H54 (cell line): ENCODE measurements at regions not wholly inside any gene's neighbourhood (a gene's known extent, or its start where the extent isn't known, plus 50 kb on each side); places are given as distances from the start of the nearest gene placed in this dataset.

Experiments
- DNase-seq: peaks from one replicate; pipeline ENCODE4 v3.0.0; 2011; ENCODE audit warnings: low spot score, mixed read lengths; ENCODE audit not compliant: insufficient read length
- FAIRE-seq: peaks from 3 replicates; lab custom pipeline; 2011; peaks lifted over from hg19 to GRCh38; lab: Jason Lieb, UNC
- POLR2A ChIP-seq: IDR thresholded peaks from 2 replicates; pipeline ENCODE4 v1.6.1; 2011; ENCODE audit warnings: low read depth, mild to moderate bottlenecking, low read length

DNA sequence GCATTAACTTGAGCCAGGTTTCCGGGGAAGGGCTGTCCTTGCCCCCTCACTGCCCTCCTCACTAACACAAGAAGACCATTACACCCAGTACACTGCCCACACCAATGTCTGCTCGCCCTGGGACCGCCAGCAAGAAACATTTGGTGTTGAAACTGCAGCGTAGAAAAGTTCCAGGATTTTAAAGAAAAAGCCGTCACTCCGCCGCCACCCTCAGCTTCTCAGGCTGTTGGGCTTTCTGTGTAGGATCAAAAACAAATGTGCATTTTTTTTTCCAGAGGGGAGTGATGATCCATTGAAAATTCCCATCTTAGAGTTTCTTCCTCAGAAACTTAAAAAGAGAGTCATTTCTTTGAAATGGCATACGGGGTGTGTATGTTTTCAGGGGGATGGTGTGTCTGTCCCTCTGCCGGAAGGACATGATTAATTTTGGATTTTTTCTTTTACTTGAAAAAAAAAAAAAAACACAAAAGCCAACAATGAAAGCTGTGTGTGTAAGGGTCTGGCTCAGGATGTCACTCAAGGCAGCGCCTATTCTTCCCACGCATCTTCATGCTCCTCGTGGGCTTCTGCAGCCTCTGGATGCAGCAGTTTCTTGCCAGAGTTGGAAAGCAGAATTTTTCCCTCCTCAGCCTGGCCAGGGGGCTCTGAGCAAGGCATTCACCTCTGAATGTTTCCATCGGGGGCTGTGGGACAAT lies 184.9 kb downstream of the GLI2 start:
- no peak for DNase-seq
- no peak for FAIRE-seq
- no peak for TF ChIP-seq POLR2A

DNA sequence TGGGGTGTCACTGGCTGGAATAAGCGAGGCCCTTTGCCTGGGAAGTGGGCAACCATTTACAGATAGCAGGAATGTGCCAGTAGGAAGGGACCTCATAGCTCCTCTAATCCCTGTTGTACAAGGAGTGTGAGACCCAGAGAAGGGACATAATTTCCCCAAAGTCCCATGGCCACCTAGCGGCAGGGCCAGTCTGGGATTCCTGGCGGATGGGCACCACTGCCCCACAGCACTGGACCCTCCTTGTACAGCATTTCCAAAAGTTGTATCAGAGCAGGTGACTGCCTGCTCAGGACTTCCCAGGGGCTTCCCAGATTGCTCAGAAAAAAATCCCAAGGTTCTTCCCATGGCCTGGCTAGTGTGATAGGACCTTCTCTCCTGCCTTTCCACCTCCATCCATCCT lies 185.8 kb downstream of the GLI2 start:
- no peak for FAIRE-seq
- no peak for TF ChIP-seq POLR2A

DNA sequence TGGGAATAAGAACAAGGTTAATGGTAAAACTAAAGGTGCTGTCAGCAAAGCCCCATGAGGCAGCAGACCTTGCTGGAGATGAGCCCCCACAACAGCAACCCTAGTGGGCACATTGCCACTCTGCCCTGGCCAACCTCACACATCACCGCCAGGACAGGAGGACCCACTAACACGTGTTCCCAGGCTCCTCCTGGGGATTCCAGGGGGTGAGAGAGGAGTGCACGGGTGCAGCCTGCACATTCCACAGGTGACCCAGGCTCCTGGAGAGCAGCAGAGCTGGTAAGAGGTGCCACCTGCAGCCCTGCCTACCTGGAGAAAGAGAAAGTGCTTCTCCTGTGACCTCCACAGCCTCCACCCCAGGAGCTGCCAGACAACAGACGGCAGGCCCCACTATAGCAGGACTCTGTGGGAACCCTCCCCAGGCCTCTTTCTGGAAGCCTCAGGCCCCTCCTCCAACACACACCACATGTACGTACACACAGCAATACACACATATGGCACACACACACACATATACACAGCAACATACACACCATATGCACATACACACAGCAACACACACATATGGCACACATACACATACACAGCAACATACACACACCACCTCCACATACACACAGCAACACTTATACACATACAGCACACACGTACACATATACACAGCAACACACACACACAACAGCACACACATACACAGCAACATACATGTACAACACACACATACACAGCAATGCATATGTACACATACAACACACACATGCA lies 187.1 kb downstream of the GLI2 start:
- FAIRE-seq (no peak), DNase-seq (no peak)
- TF ChIP-seq POLR2A, result no peak

More for the DNA sequence above, 185.8 kb downstream of the GLI2 start:
- no peak for DNase-seq

DNA sequence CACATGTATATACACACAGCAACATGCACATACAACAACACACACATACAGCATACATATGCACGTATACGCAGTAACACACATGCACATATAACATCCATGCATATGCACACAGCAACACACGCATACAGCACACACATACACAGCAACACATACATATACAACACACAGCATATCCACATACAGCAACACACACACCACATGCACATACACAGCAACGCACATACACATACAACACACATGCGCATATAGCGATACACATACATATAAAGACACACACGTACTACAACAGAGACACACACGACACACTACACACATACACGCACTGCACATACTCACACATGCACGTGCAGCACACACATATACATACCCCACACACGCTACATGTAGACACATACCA lies 187.8 kb downstream of the GLI2 start:
- no peak for TF ChIP-seq POLR2A
- DNase-seq (no peak), FAIRE-seq (no peak)

DNA sequence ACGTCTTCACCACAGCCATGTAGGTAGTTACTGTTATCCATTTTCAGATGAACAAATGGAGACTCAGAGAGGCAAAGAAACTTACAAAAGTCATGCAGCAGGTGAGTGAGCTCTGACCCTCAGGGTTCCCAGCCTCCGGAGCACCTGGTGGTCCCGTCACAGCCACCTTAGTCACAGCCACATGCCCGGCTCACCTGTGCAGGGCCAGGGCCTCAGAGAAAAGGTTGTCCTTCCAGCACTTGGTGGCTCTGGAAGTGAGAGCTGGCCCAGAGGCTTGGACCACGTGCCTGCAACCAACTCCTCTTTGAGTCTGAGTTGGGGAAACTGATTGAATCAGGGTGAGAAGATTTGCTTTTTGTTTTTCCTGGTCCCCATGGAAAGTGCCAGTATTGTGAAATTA lies 189.3 kb downstream of the GLI2 start:
- no peak for TF ChIP-seq POLR2A
- FAIRE-seq, result no peak
- no peak for DNase-seq

DNA sequence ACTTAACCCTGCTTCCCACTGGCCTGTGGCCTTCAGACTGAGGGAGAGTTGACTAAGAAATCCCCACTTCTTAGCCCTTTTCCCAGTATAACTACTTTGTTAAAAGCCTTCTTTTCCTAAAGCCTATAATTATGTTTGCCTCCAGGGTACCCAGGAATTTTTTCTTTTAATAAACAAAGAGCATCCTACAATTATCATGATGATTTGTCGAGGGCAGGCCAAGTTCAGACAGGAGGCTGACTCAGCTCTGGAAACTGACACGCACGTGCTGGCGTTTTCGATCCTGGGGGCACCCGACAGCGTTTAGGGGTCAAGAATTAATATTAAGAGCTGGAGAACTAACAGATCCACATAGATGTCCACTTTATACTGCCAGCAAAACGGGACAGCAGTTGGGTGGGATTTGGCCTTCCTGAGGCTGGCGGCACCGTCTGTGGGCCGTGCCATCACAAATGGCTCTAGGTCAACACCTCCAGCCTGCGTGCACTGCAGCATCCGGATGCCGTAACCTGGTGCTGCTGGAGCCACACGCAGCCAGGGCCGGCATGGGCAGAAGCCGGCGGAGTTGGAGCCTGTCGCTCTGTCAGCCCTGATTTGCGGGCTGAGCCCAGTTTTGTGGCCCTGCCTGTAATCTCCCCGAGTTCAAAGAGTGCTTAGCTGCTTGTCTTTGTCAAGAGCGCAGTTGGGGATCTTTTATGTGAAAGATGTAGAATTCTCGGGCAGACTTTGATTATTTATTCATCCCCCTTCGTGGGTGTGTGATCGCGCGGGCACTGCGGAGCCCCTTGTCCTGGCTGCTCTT lies 191.0 kb downstream of the GLI2 start:
- no peak for TF ChIP-seq POLR2A
- DNase-seq (no peak), FAIRE-seq (no peak)

DNA sequence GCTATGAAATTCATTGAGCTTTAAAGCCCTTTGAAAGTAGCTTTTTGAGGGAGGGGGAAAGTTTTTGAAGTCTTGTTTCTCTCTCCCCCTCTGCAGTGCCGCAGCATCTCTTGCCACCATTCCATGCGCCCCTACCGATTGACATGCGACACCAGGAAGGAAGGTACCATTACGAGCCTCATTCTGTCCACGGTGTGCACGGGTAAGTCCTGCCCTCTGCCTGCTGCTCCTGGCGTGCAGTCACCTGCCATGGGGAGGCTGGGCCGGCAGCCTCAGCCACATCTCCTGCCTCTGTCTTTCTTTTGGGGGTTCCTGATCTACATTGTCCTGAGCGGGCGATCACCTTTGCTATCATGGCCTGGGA lies 191.6 kb downstream of the GLI2 start:
- no peak for DNase-seq
- no peak for TF ChIP-seq POLR2A

DNA sequence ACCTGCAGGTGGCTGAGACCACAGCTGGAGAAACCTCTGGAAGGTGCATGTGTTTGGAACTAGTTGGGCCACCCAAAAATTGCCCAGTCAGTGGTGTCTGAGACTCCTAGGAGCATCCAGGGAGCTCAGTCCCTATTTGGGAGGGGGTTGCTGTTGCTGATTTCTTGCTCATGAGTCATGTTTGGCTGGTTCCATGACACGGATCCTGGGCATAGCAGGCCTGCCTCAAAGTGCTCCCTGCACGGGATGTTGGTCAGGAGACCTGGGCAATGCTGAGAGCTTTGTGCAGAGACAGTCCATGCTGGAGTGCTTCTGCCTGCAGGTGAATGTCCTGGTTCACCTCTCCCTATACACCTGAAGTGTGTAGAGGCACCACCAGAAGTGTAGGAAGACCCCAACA lies 194.2 kb downstream of the GLI2 start:
- TF ChIP-seq POLR2A, result no peak
- DNase-seq (no peak), FAIRE-seq (no peak)

More for the DNA sequence above, 191.6 kb downstream of the GLI2 start:
- FAIRE-seq, result no peak

DNA sequence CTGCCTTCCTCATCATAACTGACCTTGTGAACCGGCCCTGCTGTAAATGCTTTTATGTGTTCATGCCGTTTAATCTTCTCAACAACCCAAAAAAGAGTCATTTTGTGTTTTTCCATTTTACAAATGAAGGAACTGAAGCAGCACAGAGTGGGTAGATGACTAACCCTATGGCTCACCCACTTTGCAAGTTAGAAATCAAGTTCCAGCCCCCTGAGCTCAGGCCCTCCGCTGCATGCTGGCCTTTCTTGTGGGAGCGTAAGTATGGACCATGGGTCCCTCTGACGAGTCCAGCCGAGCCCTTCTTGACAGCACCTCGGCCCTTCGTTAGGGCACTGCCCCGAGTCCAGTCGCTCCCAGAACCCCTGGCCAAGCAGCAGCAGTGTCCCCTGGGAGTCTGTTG lies 194.6 kb downstream of the GLI2 start:
- no peak for DNase-seq
- no peak for TF ChIP-seq POLR2A
- no peak for FAIRE-seq

DNA sequence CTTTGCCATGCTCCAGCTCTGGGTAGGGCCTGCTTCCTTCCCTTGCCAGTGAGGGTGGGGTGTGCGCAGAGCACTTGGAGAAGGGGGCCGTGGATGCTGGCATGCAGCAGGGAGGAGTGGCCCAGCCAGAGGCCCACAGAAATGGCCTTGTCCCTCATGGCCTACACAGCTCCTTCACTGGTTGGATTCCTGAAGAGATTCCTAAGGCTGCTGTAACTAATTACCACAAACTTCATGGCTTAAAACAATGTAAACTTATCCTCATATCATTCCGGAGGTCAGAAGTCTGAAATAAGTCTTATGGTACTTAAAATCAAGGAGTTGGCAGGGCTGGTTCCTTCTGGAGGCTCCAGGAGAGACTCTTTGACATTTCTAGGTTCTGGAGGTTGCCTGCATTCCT lies 195.2 kb downstream of the GLI2 start:
- FAIRE-seq (no peak), DNase-seq (no peak)
- TF ChIP-seq POLR2A, result no peak

DNA sequence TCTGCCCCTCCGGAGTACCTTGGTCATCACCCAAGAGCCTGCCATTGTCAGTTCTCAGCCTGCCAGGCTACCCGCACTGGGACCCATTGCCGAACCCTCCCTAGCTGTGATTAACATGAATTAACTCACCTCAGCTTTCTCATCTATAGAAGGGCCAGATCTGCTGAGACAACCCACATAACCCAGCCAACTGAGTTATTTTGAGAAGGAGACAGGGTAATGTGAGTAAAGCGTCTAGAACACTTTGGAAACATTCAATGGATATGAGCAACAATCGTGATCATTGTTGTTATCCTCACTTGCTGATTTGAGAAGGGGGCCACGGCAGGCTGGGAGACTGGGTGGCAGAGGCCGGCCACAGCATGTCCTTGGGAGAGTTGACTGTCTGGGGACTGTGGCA lies 196.8 kb downstream of the GLI2 start:
- no peak for TF ChIP-seq POLR2A
- FAIRE-seq (no peak), DNase-seq (no peak)

DNA sequence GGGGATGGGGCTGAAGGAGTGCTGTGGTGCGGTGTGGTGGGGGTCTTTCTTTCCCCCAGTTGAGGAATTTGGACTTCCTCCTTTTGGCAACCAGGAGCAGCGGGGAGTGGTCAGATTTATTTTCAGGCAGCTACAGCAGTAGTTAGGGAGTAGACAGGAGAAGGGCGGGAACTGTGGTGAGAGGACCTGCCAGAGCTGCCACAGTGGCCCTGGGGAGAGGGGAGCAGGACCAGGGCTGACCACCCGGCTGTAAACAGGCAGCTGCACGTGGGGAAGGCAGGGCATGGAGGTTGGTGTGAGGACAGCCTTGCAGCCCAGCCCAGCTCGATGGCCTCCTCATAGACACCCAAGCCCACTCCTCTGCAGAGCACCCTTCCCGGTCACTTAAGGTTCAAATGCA lies 197.2 kb downstream of the GLI2 start:
- TF ChIP-seq POLR2A, result no peak
- no peak for FAIRE-seq
- no peak for DNase-seq

DNA sequence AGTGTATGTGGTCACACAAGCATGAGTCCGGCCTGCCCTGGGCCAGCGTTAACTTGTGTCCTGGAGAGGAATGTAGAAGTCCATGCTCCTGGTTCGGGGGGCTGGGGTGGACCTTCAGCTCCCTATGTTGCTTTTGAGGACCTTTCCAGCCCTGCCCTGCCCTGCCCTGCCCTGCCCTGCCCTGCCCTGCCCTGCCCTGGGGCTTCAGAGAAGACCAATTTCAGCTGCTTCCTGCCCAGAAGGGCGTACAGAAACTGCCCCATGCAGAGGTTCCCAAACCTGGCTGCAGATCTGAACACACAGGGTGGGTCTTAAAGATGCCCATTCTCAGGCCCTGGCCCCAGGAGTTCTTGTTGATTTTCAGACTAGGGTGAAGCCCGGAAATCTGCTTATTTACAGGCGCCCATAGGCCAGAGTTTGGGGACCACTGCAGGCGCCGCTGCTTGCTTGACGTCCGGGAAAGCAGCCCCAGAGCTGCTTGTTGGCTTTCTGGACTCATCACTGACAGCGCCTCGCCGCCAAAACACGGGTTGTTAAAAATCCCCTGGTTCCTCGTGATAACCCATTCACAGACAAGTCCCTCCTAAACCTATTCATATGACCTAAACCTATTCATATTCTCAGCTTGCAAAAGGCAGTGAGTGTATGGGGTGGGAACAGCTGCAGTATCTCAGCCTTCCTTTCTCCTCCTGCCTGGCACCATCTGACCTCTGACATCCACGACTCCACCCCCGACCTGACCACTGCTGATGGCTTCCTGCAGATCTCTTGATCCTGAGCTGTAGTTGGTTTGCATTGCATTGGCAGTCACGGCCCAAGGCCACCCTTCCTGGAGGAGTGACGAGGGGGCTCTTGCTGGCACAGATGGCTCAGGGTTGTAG lies 198.3 kb downstream of the GLI2 start:
- DNase-seq (no peak), FAIRE-seq (no peak)
- TF ChIP-seq POLR2A, result no peak
